PC-3 (cell line): ENCODE measurements at regions not wholly inside any gene's neighbourhood (a gene's known extent, or its start where the extent isn't known, plus 50 kb on each side); places are given as distances from the start of the nearest gene placed in this dataset.

ENCODE experiments used
- EZH2 ChIP-seq: fragments of 300-600 bp; sonication (generic); IDR thresholded peaks from one replicate; pipeline ENCODE4 v1.6.1; 2017; ENCODE audit warnings: antibody characterized with exemption, mild to moderate bottlenecking, low read length; ENCODE audit not compliant: unreplicated experiment
- EZH2phosphoT487 ChIP-seq: fragments of 300-600 bp; sonication (generic); IDR thresholded peaks from 2 replicates; pipeline ENCODE4 v1.6.1; 2018; ENCODE audit warnings: mild to moderate bottlenecking, antibody characterized with exemption, low read length, borderline replicate concordance
- TF ChIP-seq, protein P1 (sequence below): fragments of 300-600 bp; sonication (generic); conservative IDR thresholded peaks from 2 replicates; pipeline ENCODE4 v1.5.1; 2017; ENCODE audit warnings: antibody characterized with exemption, low read depth, mild to moderate bottlenecking, low read length

DNA sequence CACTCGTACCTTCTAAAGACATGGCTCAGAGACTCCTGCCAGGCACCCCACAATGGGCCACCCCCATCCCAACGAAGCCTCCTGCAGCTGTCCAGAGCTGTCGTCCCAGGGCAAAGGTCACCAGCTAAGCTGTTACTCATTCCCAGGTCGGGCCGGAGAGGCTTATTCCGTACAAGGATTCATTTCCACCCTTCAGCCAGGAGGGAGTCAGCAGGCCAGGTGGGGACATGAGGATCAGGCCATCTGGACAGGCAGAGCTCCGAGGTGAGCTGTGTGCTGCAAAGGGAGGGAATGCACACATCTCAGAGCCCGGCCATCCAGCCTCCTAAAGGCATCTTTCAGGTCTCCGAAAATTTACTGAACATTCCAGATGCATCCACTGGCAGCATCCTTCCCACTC is 63.9 kb upstream of the NANOS1 start:
- TF ChIP-seq EZH2: no peak
- TF ChIP-seq, protein P1, sequence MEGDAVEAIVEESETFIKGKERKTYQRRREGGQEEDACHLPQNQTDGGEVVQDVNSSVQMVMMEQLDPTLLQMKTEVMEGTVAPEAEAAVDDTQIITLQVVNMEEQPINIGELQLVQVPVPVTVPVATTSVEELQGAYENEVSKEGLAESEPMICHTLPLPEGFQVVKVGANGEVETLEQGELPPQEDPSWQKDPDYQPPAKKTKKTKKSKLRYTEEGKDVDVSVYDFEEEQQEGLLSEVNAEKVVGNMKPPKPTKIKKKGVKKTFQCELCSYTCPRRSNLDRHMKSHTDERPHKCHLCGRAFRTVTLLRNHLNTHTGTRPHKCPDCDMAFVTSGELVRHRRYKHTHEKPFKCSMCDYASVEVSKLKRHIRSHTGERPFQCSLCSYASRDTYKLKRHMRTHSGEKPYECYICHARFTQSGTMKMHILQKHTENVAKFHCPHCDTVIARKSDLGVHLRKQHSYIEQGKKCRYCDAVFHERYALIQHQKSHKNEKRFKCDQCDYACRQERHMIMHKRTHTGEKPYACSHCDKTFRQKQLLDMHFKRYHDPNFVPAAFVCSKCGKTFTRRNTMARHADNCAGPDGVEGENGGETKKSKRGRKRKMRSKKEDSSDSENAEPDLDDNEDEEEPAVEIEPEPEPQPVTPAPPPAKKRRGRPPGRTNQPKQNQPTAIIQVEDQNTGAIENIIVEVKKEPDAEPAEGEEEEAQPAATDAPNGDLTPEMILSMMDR: no peak
- no peak for TF ChIP-seq EZH2phosphoT487
